ENCODE measurements at regions not wholly inside any gene's neighbourhood (a gene's known extent, or its start where the extent isn't known, plus 50 kb on each side); places are given as distances from the start of the nearest gene placed in this dataset.
"Not testable (repeated sequence)": the region's sequence is repeated elsewhere in the genome, so short reads cannot be mapped to it uniquely, and the experiment has no call there.

DNA sequence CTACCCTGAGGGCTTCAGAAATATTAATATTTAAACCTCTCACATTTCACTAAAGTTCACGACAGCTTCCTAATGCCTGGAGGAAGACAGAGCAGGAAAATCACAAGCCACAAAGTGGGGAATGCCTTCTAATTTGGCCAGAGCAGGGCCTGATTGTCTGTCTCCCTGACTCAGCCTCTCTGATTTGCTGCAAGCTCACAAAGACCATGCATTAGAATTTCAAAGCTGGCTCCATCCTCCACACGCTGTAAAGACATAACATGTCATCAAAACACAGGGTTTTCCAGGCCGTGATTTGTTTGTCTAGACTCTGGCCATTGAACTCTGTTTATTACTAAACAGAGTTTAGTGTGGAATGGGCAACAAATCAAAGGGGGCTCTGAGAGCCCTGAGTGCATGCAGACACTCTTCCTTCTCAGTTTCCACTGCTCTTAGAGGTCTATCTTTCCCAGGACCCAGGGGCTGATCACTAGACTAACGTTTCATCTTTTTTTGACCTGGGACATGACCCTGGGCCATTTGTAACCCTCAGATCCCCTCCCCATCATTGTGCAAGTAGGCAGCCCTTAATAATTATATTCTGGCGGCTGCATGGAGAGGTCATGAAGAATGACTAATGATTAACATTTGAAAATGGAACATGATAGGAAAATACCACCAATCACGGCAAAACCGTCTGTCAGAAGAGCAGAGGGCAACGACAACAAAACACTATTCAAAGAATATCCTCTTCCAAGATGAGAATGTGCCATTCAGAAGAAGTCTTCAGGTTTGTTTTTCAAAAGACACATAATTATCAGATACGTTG lies 140.2 kb downstream of the ENC1 start:
- no peak for DNase-seq (ENCODE audit: low spot score)

DNA sequence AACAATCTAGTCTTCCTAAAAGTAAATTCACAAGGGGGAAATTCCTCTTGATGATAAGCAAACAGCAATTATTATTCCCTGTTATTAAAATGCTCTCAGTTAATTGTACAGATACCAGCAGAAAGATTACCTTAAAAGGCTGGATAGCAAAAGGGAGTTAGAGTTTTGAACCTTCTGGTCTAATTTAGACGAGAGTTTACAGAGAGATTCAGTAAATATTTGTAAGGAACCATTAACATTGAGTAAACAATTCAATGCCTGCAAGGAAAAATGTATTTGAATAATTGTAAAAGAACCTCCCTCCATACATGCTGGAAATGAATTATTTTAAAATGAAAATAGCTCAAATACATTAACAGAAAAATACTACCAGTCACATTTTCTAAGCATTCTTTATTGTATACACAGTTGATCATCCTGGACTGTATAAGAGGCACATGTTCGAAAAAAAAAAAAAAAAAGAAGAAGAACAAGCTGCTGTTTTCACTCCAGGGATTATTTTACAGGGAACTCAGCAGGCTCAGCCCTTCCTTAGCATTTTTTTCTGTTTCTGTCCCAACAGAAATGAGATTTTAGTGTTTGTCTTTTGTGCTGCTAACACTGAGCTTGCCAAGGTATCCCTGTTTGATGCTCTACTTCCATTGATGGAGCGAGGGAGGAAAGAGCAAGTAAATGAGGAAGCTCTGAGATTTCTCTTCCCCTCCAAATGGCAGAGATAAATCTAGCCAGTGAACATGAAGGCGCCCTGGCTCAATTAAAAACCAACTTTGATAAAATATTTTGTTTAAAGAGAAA lies 141.1 kb downstream of the ENC1 start:
- no peak for DNase-seq (ENCODE audit: low spot score)

DNA sequence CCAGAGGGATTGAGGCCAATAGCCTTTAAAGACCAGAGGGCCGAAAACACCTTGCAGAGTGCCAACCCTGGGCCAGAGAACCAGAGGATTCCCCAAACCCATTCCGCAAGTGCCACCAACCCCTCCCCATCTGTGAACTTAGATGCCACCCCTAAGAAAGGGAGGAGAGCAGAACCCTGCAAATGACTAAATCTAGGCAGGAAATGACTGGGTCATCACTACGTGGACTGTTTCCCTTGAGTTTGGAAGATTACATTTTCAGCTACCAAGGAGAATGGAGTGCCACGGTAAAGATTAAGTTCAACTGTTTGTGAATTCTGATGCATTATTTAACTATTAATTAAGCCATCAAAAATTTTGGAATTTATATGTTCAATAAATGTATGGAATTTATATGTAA lies 142.8 kb downstream of the ENC1 start:
- DNase-seq (ENCODE audit: low spot score) = no peak

DNA sequence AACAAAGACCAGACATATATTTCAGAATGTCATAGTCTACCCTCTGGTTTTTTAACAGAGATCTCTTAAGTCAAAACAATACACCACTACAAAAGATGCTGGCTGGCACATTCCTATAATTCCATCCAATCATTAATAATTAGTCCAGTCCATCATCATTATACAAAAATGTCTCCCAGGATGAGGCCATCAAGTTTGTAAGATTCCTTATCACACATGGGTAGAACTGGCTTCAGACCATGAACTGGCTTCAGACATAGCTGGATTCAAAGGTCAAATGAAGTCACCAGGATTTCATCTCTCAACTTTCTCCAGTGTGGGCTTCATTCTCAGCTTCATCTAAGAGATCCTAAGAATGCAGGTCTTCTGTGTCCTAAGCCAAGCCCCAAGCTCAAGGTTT lies 147.1 kb downstream of the ENC1 start:
- no peak for DNase-seq (ENCODE audit: low spot score)

DNA sequence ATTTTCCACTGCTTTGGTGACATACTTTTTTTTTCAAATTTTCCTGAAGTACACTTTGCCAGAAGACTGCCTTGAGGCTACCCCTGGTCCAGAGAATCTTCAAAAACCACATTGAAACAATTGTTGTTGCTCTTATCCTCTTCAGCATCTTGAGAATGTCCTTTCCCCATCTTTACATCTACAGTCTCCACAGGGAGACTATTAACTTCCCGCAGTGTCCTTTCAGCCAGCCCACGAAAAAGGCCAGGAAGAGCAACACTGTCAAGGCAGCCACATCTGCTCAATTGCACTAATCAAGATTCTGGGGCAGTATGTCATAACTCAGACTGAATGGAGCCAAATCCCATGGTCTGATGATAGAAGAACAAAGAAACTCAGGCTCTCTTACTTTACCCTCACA lies 148.3 kb downstream of the ENC1 start:
- no peak for DNase-seq (ENCODE audit: low spot score)

DNA sequence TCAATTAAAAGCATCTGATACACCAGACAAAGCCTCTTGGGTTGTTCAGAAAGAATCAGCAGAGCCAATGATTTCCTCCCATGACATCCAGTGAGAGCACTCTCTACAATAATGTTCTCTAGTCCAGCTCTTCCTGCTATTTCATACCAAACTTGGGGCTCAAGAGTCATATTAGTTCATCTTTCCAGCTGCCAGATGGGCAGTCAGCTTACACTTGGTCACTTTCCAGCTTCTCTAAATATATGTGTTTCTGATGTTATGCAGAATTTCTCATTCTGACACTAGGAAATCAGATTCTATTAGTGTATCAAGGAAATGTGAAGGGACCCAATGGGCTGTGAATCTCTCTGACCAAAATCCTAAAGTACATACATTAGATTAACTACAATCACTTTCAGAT lies 148.9 kb downstream of the ENC1 start:
- DNase-seq (ENCODE audit: low spot score) = no peak

DNA sequence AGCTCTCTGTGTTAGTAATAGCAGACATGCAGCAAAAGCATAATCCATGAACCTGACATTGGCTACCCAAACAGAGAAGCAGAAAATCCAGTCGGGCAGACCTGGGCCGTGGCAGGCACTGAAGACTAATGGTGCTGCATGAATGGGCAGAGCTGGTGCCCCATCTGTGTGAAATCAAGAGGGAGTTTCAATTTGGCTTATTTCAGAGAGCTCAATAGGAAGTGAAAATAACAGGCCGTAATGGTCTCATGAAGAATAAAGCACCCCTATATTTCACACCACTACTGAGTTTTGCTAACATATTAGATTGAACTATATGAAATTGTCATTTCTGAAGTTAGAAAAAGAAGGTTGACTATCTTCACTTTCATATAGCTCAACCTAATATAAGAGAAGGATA lies 149.7 kb downstream of the ENC1 start:
- DNase-seq (ENCODE audit: low spot score) = no peak

DNA sequence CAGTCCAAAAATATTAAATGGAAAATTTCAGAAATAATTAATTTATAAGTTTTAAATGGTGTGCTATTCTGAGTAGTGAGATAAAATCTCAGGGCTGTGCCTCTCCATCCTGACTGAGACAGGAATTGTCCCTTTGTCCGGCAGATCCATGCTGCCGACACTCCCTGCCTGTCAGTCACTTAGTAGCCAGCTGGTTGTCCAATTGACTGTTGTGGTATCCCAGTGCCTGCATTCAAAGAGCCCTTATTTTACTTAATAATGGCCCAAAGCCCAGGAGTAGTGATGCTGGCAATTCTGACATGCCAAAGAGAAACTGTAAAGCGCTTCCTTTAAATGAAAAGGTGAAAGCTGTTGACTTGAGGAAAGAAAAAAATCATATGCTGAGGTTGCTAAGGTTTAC lies 157.5 kb downstream of the ENC1 start:
- DNase-seq (ENCODE audit: low spot score) = no peak

DNA sequence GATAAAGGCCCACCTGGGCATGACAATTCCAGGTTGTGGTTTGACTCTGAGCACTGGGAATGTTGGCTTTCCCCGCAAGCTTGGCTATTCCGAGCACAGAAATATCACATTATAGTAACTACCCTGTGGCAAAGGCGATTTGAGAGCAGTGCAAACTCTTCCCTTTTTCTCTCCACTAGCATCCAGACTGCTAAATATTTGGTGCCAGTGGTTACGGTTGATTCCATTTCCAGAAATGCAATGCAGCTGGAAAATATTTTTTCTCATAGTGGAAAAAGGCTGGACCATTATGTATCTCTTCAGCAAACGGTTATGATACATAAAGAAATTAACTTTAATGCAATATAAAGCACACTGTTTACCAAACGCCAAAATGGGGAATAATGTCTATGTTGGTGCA lies 158.0 kb downstream of the ENC1 start:
- no peak for DNase-seq (ENCODE audit: low spot score)

DNA sequence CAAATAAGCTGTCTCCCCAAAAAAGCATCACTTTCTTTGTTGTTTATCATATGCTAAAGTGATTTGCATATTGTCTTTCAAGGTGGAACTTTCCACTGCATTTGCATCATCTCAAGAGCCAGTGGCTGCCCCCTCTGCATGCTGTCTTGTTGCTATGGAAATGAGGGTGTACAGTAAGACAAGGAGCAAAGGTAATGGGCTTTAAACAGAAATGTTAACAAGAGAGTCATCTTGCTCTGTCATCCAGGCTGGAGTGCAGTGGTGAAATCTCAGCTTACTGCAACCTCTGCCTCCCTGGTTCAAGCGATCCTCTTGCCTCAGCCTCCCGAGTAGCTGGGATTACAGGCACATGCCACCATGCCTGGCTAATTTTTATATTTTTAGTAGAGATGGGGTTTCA lies 159.2 kb downstream of the ENC1 start:
- not testable (repeated sequence) for DNase-seq (ENCODE audit: low spot score)

DNA sequence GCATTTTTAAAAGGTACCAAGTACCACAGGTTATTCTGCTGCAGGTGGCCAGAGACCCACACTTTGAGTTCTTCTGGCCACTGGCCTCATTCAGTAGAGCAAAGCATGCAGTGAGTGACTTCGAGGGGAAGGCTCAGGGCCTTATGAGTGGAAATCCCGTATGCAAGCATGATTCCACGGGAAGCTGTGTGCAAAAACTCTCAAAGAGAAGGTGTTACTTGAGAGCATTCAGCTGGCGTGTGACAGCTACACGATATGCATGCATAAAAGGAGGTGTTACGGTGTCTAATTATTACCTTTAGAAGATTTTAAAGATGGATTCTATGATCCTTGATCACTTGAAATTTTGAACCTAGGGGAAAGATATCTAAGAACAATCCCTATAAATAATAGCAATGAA lies 160.3 kb downstream of the ENC1 start:
- DNase-seq (ENCODE audit: low spot score) = no peak

DNA sequence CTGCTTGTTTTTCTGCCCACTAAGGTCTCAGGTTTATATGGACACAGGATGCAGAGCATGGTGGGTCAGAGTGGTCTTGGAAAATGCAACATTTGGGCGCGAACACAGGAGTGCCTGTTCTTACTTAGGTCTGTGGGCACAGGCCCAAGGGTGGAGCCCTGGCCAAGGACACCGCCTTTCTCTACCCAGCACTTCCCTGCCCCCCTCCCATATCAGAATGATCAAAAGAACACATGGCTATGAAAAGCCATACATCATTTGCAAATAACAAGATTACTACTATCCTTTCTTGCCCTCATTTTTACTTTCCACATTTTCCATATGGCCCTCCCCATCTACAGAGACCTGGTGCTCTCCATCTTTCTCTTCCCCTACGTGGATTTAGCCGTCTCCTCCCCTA lies 162.2 kb downstream of the ENC1 start:
- no peak for DNase-seq (ENCODE audit: low spot score)

DNA sequence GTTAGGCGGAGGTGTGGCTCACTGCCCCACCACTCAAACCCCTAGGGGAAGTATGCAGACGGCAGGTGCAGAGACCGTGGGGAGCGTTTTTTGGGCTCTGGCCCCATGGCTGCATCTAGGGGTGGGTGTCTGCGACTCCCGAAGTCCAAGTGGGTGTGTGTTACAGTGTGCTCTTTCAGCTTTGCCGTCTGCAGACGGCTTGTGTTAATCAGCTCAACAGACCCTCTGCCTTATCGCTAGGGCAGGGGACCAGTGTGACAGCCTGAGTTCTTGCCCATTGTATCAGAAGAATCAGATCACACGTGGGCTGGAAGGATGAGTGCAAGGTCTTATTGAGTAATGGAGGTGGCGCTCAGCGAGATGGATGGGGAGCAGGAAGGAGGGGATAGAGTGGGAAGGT lies 162.8 kb downstream of the ENC1 start:
- no peak for DNase-seq (ENCODE audit: low spot score)

DNA sequence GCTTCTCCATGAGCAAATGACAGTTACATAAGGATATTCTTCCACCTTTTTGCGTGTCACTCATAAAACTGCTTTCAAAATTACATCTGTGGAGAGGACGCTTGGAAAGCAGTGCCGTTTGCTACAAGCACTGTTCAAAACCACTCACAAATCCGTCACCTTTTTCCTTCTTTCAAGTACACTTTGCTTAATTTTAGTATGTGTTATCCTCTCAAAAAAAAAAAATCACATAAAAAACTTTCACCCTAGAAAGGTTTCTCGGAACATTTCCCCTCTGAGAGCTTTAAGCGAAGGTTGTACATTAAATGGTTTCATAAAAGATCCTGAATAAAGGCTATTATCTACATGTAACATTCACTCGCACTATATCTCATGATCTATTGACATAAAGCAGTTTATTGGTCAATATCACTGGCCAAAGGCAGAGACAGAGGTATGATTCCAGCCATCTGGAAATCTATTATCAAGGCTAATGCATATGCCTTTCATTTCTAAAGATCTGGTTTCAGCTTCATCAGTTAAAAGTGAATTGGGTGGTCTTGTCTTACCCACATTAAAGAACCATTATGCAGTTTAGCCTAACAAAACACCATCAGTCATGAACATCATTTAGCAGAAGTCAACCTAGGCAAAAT lies 163.6 kb downstream of the ENC1 start:
- DNase-seq (ENCODE audit: low spot score) = no peak

DNA sequence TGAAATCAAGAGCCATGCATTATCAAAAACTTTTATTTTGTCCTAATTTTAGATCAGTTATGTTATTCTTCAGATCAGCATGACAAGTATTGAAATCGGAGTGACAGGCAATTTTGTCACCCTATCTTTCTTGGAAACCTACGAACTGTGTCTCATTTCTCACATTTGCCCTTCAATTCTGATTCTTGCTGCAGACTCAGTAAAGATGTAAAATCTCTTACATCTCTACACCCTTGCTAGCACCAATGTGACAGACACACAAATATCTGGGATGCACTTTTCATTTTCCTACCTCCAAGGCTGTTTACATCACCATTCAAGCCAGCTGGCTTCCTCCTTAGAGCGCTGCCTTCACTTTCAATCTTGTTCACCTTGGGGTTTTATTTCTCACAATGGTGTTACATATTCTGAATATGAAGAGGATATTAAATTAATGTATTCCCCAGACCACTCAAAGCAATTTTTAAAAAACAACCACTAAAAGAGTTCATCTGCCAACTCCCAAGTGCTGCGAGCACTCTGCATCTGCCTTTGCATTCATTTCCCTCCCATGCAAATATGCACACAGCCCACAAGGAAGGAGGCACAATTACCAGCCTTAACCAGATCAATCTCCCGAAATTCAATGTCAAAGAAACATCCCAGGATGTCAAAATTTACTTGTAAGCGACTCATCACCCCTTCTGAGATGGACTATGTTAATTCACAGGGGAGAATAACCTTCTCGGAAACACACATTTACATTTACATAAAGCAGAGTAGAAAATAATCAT lies 164.3 kb downstream of the ENC1 start:
- DNase-seq (ENCODE audit: low spot score) = no peak

DNA sequence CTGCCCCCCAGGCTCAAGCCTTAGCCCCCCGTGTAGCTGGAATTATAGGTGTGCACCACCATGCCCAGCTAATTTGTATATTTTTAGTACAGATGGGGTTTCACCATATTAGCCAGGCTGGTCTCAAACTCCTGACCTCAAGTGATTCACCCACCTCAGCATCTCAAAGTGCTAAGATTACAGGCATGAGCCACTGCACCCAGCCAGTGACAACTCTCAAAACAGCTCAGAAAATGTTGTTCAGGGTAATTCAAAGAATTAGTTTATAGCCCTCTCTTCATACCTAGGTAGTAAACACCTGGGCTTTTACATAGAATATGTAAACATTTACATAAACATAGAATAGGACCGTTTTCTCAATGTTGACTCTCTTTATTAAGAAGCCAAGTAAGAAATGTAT lies 168.7 kb downstream of the ENC1 start:
- DNase-seq (ENCODE audit: low spot score) = no peak

DNA sequence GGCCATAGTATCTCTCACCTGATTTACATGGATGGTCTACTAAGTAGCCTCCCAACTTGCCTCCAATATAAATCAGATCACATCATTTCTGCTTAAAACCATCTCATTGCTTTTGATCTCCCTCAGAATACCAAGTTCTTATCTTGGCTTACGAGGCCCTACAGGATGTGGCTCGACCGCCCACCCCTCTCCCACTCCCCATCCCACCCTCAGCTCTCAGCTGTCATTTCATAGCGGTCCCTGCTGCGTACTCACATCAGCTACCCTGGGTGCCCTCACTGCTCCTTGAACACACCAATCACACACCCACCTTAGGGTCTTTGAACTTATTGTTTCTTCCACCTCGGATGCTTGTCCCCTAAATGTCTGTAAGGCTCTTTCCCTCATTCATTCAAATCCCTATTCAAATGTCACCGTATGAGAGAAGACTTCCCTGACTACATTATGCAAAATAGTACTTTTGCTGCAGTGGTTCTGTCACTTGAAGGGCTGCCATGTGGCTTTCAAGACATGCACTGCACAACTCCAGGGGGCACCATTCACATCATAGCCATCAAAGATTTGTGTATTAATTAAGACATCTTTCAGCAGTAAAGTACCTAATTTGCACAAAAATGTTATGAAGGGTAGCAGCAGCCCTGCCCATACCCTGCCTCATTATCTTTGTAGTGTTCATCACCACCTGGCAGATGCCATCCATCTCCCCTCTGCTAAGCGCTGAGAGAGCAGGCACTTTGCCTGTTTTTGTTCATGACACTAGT lies 171.1 kb downstream of the ENC1 start:
- no peak for DNase-seq (ENCODE audit: low spot score)

DNA sequence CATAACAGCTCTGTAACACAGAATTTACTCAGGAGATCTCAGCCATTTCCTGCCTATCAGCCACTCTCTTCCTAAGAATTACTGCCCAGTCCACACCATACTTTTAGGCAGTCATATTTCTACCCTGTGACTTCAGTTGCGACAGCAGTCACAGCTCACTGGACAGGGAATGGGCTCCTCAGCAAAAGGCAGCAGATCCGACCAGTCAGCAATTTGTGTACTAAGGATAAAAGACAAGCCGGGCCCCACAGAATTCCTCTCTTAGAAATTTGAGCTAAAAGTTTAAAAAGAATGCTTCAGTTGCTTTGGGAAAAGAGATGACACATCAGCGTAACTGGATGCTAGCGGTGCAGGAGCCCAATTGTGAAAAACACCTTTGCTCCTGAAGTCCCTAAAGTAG lies 172.1 kb downstream of the ENC1 start:
- no peak for DNase-seq (ENCODE audit: low spot score)

DNA sequence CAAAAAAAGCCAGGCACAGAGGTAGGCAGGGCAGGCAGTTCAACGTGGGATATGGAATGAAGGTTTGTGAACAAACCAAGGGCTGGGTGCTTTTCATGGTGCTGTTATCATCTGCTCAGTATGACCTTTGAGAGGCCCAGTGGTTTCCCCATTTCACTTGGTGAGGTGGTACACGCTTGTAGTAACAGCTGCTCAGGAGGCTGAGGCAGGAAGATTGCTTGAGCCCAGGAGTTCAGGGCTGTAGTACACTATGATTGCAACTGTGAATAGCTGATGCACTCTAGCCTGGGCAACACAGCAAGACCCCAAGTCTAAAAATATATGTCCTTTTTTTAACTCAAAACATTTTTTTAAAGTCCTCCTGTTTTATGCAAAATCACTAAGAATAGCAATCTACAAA lies 174.8 kb downstream of the ENC1 start:
- no peak for DNase-seq (ENCODE audit: low spot score)

DNA sequence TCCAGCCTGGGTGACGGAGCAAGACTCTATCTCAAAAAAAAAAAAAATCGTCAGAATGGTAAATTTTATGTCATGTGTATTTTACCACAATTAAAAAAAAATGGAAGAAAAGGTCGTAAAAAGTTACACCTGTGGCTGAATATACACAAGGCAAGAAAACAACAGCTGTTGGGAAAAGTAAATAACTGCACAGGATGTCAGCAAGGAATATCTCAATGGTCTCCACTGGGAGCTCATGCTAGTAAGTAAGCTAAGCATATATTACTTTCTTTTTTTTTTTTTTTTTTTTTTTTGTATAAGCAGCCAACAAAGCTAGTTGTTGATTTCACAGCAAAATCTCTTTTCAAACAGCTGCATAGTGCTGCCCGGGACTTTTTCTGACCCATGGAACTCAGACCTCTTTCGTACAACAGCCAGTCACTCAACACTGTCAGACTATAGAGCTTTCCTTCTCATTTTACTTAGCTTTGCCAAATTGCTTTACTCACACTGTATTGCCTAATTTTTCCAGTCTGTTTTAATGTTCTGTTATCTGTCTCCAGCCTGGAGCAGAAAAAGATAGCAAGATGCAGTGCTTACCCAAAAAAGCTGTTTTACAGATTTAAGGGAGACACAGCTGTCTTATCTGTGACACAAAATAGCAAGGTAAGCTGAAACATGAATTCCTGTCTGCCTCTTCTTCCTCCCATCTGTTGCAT lies 175.9 kb downstream of the ENC1 start:
- no peak for DNase-seq (ENCODE audit: low spot score)

DNA sequence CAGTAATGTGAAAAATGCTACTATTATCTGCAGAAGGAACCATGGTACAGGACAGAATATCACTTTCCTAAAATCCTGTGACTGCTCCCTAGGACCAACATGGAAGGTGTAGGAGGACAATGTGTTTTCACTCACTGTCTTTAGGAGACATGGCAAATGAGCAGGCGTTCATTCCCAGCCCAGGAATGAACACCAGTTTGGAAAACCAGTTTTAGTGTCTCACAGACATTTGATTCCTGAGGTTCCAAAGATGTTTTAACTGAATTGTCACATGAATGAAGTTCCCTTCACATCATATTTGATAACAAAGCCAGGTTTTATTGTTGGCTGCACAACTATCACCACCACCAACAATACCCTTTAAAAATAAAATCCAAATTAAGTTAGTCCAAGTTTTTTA lies 178.2 kb downstream of the ENC1 start:
- DNase-seq (ENCODE audit: low spot score) = no peak
